Panc1 (cell line): ENCODE measurements at regions not wholly inside any gene's neighbourhood (a gene's known extent, or its start where the extent isn't known, plus 50 kb on each side); places are given as distances from the start of the nearest gene placed in this dataset.

Source experiments
- ATAC-seq: fragments of 200-7000 bp; cut with Tn5 transposase; 2 replicates; pipeline ENCODE4 v1.9.1; 2020; ENCODE audit warnings: mild to moderate bottlenecking, moderate library complexity
- BruUV-seq: library from RNA; stranded (reverse); fragments of 400-500 nt; replicated peaks from 2 replicates; lab custom pipeline; 2021; lab: Mats Ljungman, UMichigan
- CTCF ChIA-PET: fragments of 300-600 bp; sonication (Branson Sonifier 250); formaldehyde crosslinking; loops from one replicate; lab custom pipeline; 2022; ENCODE audit warnings: antibody characterized with exemption; lab: Charles Lee
- POLR2A ChIA-PET: fragments of 300-600 bp; sonication (Branson Sonifier 250); formaldehyde crosslinking; loops from one replicate; lab custom pipeline; 2022; ENCODE audit warnings: antibody characterized with exemption; lab: Charles Lee
- DNase-seq: peaks from one replicate; pipeline ENCODE4 v3.0.0-alpha.2; 2010; ENCODE audit warnings: low read depth, low spot score
- H3K27ac ChIP-seq: 2 replicates; pipeline ENCODE4 v1.5.1; 2011; ENCODE audit warnings: mild to moderate bottlenecking, low read length, inconsistent platforms
- H3K27me3 ChIP-seq: fragments of 200-500 bp; sonication (Bioruptor generic); 2 replicates; pipeline ENCODE4 v1.6.0; 2014; ENCODE audit warnings: low read length, inconsistent platforms; ENCODE audit not compliant: control insufficient read depth, insufficient read depth
- H3K36me3 ChIP-seq: fragments of 200-500 bp; sonication (Bioruptor generic); 2 replicates; pipeline ENCODE4 v1.5.1; 2014; ENCODE audit warnings: inconsistent platforms, mild to moderate bottlenecking, low read length, moderate library complexity; ENCODE audit not compliant: control insufficient read depth, insufficient read depth
- H3K4me1 ChIP-seq: 2 replicates; pipeline ENCODE4 v1.5.1; 2011; ENCODE audit warnings: inconsistent platforms, mild to moderate bottlenecking, low read length, moderate library complexity; ENCODE audit not compliant: control insufficient read depth, insufficient read depth
- H3K4me3 ChIP-seq, 2 experiments: 2 replicates each; pipeline ENCODE4 v1.5.1; 2011 to 2012; ENCODE audit warnings: low read depth in 2 of 2, low read length in 2 of 2, mild to moderate bottlenecking in 2 of 2, inconsistent platforms in 1 of 2, moderate library complexity in 1 of 2
- H3K9me3 ChIP-seq: fragments of 200-500 bp; sonication (Bioruptor generic); 2 replicates; pipeline ENCODE4 v1.5.1; 2014; ENCODE audit warnings: low read depth, mild to moderate bottlenecking, inconsistent platforms, low read length, moderate library complexity; ENCODE audit not compliant: control insufficient read depth, insufficient read depth
- POLR2AphosphoS5 ChIP-seq: IDR thresholded peaks from 2 replicates; pipeline ENCODE4 v1.6.1; 2012; ENCODE audit warnings: mild to moderate bottlenecking, low read depth, low read length, moderate library complexity
- SIN3A ChIP-seq: IDR thresholded peaks from 2 replicates; pipeline ENCODE4 v1.6.1; 2012; ENCODE audit warnings: low read depth, mild to moderate bottlenecking, low read length, moderate library complexity, borderline replicate concordance; ENCODE audit not compliant: insufficient read depth
- TCF7L2 ChIP-seq: IDR thresholded peaks from 2 replicates; pipeline ENCODE4 v1.6.1; 2011; ENCODE audit warnings: mild to moderate bottlenecking, low read depth, low read length, inconsistent platforms
- in situ Hi-C: cut with HindIII; loops from 2 replicates; pipeline ENCODE4 v1.10.0; 2016; ENCODE audit warnings: low sequenced_read_pairs, low pct_unique_long_range_greater_than_20kb
- intact Hi-C: fragments of 100-400 bp; cut with micrococcal nuclease; formaldehyde crosslinking; loops from one replicate; pipeline ENCODE4 v1.10.0; 2022; ENCODE audit not compliant: unreplicated experiment
- TF ChIP-seq, protein P1 (sequence below): fragments of 450-650 bp; IDR thresholded peaks from 2 replicates; pipeline ENCODE4 v1.5.1; 2017; ENCODE audit warnings: mild to moderate bottlenecking
- TF ChIP-seq, protein P2 (sequence below), 2 experiments: IDR thresholded peaks; 2 replicates each; pipeline ENCODE4 v1.6.1; 2011 to 2012; ENCODE audit warnings: low read depth in 2 of 2, control low read depth in 1 of 2, low read length in 1 of 2, mild to moderate bottlenecking in 1 of 2, moderate library complexity in 1 of 2; ENCODE audit not compliant: insufficient read depth in 1 of 2

DNA sequence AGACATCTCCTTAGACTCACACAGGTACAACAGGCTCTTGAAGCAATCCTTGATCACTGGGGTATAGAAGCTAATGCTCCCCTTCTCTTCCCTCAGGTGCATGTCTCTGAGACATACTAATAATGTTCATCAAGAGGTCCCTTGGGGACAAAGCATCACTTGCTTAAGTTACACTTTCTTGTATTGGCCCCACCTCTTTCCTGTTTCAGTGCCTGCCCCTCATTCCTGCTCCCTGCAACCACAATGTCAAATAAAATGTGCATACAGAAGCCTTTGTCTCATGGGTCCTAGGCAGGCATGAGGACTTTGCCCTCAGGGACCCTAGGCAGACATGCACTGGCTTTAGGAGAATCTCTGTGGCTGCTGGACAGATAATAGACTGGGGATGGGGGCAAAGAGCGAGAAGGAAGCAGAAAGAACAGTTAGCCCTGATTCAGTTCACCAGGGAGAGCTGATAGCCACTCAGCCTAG is 175.0 kb upstream of the NPY start:
- no peak for DNase-seq
- Histone ChIP-seq H3K27ac (no peak overlapping the region), H3K36me3 (no peaks in the 10 kb centered on the region), H3K9me3 (no peaks in the 10 kb centered on the region), H3K4me3 (no peak overlapping the region), H3K4me1 (no peaks in the 10 kb centered on the region), H3K27me3 (no peaks in the 10 kb centered on the region)
- intact Hi-C loops, result no loop called here
- no peak for ATAC-seq
- CTCF ChIA-PET, result no interaction called here
- TF ChIP-seq POLR2AphosphoS5 (no peak), TCF7L2 (no peak), SIN3A (no peak)
- TF ChIP-seq, protein P1, sequence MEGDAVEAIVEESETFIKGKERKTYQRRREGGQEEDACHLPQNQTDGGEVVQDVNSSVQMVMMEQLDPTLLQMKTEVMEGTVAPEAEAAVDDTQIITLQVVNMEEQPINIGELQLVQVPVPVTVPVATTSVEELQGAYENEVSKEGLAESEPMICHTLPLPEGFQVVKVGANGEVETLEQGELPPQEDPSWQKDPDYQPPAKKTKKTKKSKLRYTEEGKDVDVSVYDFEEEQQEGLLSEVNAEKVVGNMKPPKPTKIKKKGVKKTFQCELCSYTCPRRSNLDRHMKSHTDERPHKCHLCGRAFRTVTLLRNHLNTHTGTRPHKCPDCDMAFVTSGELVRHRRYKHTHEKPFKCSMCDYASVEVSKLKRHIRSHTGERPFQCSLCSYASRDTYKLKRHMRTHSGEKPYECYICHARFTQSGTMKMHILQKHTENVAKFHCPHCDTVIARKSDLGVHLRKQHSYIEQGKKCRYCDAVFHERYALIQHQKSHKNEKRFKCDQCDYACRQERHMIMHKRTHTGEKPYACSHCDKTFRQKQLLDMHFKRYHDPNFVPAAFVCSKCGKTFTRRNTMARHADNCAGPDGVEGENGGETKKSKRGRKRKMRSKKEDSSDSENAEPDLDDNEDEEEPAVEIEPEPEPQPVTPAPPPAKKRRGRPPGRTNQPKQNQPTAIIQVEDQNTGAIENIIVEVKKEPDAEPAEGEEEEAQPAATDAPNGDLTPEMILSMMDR, result no peak
- TF ChIP-seq, protein P2, sequence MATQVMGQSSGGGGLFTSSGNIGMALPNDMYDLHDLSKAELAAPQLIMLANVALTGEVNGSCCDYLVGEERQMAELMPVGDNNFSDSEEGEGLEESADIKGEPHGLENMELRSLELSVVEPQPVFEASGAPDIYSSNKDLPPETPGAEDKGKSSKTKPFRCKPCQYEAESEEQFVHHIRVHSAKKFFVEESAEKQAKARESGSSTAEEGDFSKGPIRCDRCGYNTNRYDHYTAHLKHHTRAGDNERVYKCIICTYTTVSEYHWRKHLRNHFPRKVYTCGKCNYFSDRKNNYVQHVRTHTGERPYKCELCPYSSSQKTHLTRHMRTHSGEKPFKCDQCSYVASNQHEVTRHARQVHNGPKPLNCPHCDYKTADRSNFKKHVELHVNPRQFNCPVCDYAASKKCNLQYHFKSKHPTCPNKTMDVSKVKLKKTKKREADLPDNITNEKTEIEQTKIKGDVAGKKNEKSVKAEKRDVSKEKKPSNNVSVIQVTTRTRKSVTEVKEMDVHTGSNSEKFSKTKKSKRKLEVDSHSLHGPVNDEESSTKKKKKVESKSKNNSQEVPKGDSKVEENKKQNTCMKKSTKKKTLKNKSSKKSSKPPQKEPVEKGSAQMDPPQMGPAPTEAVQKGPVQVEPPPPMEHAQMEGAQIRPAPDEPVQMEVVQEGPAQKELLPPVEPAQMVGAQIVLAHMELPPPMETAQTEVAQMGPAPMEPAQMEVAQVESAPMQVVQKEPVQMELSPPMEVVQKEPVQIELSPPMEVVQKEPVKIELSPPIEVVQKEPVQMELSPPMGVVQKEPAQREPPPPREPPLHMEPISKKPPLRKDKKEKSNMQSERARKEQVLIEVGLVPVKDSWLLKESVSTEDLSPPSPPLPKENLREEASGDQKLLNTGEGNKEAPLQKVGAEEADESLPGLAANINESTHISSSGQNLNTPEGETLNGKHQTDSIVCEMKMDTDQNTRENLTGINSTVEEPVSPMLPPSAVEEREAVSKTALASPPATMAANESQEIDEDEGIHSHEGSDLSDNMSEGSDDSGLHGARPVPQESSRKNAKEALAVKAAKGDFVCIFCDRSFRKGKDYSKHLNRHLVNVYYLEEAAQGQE (IDR thresholded peaks at IDR 0.05; ENCODE audit: insufficient read depth in 1 of 2, low read depth in 2 of 2, low read length in 1 of 2), result no peak
- POLR2A ChIA-PET, result no interaction called here
- BruUV-seq, result no TSS peak
- in situ Hi-C loops, result no loop called here

DNA sequence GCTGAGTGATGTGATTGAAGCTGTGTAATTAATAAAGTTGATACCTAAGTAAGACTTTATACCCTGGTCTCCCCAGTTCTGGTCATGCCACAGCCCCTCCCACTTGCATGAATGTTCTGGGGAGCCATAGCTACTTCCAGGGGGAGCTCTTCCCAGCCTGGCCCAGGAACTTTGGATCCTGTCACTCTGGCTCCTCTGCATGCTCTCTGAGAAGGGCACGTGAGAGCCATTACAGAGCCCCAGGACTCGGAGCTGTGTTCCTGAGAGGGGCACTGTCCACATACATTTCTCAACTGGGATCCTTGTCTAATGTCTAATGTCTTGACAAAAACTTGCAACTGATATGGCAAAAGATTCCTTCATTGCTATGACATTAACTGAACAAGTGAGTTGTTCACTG is 173.9 kb upstream of the NPY start:
- no peak for TF ChIP-seq SIN3A
- no peak for TF ChIP-seq POLR2AphosphoS5
- TF ChIP-seq, protein P1, result no peak
- TF ChIP-seq, protein P2 (IDR thresholded peaks at IDR 0.05; ENCODE audit: insufficient read depth in 1 of 2, low read depth in 2 of 2, low read length in 1 of 2), result no peak
- no peak for TF ChIP-seq TCF7L2
- BruUV-seq, result no TSS peak
- ChIA-PET CTCF (no interaction called here), POLR2A (no interaction called here)
- in situ Hi-C loops, result no loop called here
- Histone ChIP-seq H3K4me3 (no peak overlapping the region), H3K27me3 (no peaks in the 10 kb centered on the region), H3K9me3 (no peaks in the 10 kb centered on the region), H3K4me1 (no peaks in the 10 kb centered on the region), H3K27ac (no peak overlapping the region), H3K36me3 (no peaks in the 10 kb centered on the region)
- DNase-seq, result no peak
- no peak for ATAC-seq
- intact Hi-C loops, result no loop called here
